ENCODE measurements at regions not wholly inside any gene's neighbourhood (a gene's known extent, or its start where the extent isn't known, plus 50 kb on each side); places are given as distances from the start of the nearest gene placed in this dataset.

DNA sequence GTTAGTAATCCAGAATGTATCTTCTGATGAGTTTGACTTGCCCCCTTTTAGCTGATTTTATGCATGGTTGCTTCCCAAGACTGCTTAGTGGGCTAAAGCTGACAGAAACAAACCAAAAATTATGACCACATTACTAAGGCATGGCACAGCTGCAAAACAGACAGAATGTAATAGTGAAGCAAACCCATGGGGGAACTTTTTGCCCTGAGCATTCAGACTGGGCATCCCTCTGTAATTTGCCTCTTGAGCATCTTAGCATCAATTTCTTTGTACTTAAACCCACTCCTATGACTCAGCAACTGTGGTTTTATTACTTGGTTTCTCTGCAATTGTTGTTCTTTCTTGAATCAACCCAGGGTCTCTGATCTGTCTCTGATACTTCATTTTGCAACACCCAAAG lies 487.3 kb upstream of the DCC start:
- DNase-seq (ENCODE audit: low read depth), result no peak

DNA sequence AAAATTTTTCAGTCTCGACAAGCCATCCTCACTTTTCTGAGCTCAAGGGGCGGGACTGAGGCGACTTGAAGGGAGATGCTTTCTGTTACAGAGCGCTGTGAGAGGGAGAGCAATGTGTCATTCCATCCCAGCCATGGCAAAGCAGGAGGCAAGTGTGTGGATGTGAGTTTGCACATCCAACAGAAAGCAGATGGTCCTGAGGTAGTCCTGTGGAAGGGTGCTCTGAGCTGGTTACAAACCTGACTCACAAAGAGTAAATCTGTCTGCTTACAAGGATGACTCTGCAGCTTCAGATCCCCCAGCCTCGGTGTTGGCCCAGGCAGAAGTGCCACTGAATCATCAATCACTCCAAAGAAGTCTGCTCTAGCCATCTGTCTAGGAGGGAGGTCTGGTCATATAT lies 482.0 kb upstream of the DCC start:
- DNase-seq (ENCODE audit: low read depth), result no peak

DNA sequence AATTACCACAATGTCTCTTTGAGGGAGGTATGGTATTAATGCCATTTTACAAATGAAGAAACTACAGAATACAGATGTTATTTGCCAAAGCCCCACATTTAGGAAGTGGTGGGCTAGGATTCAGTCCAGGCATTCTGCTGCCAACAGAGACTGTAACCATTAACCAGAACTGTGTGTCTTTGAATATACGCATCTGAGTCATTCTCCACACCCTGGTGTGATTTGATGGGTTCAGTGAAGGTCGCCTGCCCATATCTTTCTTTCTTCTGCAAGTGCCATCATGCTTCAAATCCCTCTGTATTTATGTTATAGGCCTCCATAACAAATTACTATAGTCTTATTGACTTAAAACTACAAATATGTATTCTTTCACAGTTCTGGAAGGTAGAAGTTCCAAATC lies 479.0 kb upstream of the DCC start:
- no peak for DNase-seq (ENCODE audit: low read depth)

DNA sequence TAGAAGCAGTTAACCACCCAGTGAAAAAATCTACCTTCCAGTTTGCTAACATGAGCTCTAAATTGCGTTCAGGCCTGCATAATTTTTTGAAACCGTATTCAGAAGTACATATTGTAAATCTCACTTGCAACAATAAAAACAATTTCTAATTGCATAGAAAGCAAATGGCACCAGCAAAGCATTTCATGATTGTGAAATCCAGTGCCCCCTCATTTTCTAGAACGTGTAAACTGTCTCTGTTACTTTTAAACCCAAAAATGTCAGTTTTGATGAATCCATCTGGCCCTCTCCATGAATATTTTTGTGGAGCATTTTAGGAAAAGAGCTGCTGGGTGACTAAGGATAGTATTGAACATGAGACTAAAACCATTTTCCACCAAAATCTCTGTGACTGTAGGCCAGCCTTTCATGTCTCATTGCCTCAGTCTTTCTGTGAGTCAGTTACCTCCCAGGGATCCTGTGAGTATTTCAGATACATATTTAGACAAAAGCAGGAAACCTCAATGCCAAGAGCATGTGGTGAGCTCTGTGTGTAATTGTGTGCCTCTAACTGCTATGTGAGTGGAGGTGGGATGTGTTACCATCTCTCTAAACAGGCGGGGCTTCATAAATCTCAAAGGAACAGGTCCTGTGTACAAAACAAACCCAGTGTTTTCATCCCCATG lies 477.8 kb upstream of the DCC start:
- no peak for DNase-seq (ENCODE audit: low read depth)

- DNase-seq (ENCODE audit: low read depth), result no peak
Measured at GRCh38 chr18:51864219-51864965, 475.6 kb upstream of the DCC start.

GRCh38 chr18:51865538-51865937 lies 474.5 kb upstream of the DCC start:
- no peak for DNase-seq (ENCODE audit: low read depth)

GRCh38 chr18:51867767-51868166 lies 472.2 kb upstream of the DCC start:
- no peak for DNase-seq (ENCODE audit: low read depth)

- no peak for DNase-seq (ENCODE audit: low read depth)
Measured at GRCh38 chr18:51878724-51879123, 461.3 kb upstream of the DCC start.

DNA sequence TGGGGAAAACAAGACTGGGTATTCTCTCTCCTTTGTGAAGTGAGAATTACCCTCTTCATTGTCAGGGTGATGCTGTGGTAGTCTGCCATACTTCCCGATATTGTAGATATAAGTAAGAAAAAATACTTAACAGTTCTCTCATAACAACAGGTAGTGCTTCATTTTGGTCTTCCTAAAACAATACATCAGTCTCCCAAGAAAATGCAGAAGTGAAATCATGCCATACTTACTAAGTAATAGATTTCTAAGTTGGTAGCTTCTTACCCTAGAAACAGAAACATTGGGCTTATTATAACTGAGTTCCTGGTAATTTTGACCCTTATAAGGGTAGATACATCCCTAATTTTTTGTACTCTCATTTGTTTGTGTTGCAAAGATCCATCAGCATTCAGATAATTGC lies 460.7 kb upstream of the DCC start:
- no peak for DNase-seq (ENCODE audit: low read depth)

DNA sequence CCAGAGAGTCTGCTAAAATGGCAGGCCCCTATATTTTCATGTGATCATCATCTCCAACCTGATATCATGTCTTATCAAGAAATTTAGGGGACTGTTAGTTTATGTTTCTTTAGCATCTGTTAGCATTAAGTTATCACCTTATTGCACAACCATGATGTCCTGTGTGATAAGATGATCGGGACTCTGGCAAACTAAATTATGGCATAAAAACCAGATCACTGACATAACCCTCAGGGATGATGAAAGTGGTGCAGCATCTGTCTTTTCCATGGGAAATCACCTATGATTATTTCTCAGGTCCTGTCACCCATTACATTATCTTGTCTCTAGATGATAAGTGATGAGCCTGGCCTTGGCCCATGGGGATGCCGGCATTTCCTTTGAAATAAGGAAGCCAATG lies 458.6 kb upstream of the DCC start:
- no peak for DNase-seq (ENCODE audit: low read depth)

DNA sequence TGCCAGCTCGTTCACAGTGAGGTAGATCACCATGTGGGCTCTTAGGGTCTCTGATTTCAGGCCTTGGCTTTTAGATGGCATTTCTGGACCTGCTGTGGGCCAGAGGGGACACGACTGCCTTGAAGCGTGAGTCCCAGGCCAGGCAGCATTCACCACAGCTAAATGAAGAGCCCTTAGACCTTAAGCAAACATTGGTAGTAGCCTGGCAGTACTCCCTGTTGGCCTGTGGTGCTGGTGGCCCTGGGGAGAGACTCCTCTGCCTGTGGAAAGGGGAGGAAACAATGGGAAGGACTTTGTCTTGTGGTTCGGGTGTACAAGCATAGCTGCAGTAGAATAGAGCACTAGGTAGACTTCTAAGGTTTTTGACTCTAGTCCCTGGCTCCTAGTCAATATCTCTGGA lies 456.0 kb upstream of the DCC start:
- no peak for DNase-seq (ENCODE audit: low read depth)

GRCh38 chr18:51890762-51891161 lies 449.2 kb upstream of the DCC start:
- no peak for DNase-seq (ENCODE audit: low read depth)

- DNase-seq (ENCODE audit: low read depth), result no peak
Measured at GRCh38 chr18:51891876-51892275, 448.1 kb upstream of the DCC start.

DNA sequence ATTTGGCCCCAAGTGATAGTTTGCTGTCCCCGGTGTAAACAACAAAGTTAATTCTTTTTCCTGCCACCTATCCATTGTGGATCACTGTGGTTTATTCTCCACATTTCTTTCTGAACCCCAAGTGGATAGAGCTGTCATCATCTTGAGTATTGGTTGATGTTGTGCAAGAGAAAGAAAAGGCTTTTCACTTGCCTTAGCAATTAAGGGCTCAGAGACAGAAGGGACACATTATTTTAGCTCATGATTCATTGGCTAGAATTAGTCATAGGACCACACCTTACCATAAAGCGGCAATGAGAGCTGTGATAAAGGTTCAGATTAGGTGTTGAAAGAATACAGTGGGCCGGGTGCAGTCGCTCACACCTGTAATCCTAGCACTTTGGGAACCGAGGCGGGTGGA lies 442.1 kb upstream of the DCC start:
- no peak for DNase-seq (ENCODE audit: low read depth)

DNA sequence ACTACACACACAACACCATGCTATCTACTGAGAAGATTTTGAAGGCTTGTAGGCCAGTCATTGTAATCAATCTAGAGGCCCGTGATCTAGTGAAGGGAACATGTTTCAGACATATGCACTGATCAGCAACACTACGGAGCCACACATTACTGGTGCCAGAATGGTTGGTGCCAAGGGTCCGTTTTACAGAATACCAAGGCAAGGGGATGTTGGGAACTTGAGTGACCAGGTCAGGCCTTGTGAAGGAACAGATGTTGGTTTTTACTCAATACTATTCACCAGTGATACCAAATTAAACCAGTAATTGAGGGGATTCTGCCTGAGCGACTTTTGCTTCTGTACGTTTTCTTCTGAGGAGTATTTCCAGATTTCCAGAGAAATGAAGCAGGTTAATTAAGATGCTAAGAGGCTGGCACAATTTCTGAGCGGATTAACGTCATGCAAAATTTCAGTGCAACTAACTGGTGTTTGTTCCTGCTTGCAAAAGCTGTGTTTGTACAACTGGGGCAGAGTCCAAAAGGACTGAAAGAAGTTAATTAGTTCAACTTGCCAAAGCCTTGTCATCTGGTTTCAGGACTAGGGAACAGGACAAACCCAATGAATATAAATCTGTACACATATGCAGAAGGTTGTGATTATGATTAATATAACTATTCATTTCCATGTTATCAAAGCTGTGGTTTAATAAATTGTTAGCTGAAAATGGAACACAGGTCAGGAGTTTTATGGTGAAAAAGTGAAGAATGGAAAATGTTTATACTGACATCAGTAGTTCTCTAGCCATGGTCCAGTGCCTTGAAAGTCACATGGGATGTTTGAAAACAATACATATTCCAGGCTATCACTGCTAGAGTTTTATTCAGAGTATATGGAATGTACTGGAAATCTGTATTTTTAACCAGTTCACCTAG lies 432.1 kb upstream of the DCC start:
- DNase-seq (ENCODE audit: low read depth), result no peak

DNA sequence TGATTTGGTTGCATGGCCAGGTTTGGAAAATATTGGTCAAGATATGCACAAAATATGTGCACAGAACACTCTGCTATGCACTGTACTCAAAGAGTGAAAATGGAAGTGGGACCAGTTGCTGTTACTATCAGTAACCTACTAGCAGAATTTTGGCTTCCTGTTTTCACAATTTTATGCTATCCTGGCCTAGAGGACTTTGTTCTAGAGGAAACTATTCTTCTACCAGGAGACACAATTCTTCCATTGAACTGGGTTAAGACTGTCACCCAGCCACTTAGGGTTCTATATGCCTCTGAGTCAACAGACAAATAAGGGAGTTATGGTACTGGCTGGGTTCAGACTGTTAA lies 431.4 kb upstream of the DCC start:
- no peak for DNase-seq (ENCODE audit: low read depth)

DNA sequence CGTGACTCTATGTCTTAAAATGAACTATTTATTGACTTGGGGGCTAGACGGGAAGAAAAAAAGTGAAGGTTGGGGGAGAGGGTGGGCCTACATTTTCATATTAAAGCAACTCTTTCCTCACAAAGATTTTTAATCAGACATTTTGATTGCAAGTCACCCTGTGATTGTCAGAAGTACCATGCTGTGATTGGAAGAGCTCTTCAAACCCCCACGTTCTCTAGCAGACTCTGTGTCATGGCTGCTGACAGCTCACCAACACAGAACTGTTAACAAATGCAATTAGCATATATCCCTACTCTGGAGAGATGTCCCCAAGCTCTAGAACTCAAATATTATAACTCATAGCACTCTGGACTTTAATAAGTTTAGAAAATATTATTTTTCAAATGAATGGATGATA lies 428.4 kb upstream of the DCC start:
- DNase-seq (ENCODE audit: low read depth), result no peak

DNA sequence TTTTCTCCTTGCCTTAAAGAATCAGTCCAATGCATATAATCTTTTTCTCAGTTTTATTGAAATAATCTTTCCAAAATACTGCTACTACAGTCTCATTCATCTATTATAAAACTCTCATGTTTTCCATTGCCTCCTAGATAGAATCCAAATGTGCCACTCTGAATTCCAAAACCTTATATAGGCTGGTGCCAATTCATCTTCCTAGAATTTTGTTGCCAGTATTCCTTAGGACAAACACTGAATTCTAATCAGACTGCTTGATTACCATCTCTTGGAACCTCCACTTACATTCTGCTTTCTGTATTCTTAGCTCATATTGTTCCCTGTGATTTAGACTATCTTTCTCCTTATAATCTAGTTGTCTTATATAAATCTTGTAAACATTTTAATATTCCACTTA lies 427.6 kb upstream of the DCC start:
- no peak for DNase-seq (ENCODE audit: low read depth)

GRCh38 chr18:51915176-51915575 lies 424.8 kb upstream of the DCC start:
- no peak for DNase-seq (ENCODE audit: low read depth)

- no peak for DNase-seq (ENCODE audit: low read depth)
Measured at GRCh38 chr18:51921862-51922261, 418.1 kb upstream of the DCC start.

- no peak for DNase-seq (ENCODE audit: low read depth)
Measured at GRCh38 chr18:51933903-51934302, 406.1 kb upstream of the DCC start.

DNA sequence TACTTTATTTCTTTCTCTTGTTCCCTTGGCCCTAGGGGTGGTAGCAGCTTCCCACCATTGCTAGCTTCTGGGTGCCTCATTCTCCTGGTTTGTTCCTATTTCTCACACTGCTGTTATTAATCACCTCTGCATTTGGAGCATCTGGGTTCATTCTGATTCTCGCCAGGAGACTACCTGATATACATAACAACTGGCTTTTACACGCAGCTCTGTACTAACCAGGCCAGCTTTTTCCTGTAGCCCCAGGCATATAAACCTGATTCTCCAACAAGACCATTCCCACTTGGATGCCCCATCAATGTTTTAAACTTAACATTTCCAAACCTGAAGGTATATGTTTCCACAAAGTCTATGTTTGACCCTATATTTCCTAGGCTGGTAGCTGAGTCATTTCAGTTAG lies 403.9 kb upstream of the DCC start:
- no peak for DNase-seq (ENCODE audit: low read depth)

GRCh38 chr18:51941999-51942398 lies 398.0 kb upstream of the DCC start:
- DNase-seq (ENCODE audit: low read depth), result no peak
